Right lobe of liver (tissue), 4 donors: ENCODE measurements at regions not wholly inside any gene's neighbourhood (a gene's known extent, or its start where the extent isn't known, plus 50 kb on each side); places are given as distances from the start of the nearest gene placed in this dataset.

Experiments
- CTCF ChIP-seq, 4 donors: fragments of 200-600 bp in 3 of 4; fragments of 450-650 bp in 1 of 4; IDR thresholded peaks; one replicate each; pipeline versions ENCODE4 v1.5.1 to v1.8.0; 2016 to 2022; ENCODE audit warnings: antibody characterized with exemption in 4 of 4, mild to moderate bottlenecking in 2 of 4
- POLR2A ChIP-seq: fragments of 450-650 bp; IDR thresholded peaks from one replicate; pipeline ENCODE4 v1.6.1; 2017; ENCODE audit warnings: antibody characterized with exemption, mild to moderate bottlenecking
- donor health status: DM: no; HTN: no; CAD: no.
- donor health status: DM: no; HTN: no; CAD: no.
- donor health status: DM: no; HTN: yes; CAD: no.

- TF ChIP-seq CTCF (IDR thresholded peaks at IDR 0.05) (no peak), POLR2A (no peak)
Observed at GRCh38 chr9:89986190-89986589, 381.4 kb downstream of the GADD45G start.
